HPDE6-E6E7 (cell line): ENCODE measurements at regions not wholly inside any gene's neighbourhood (a gene's known extent, or its start where the extent isn't known, plus 50 kb on each side); places are given as distances from the start of the nearest gene placed in this dataset.
"Not testable (repeated sequence)": the region's sequence is repeated elsewhere in the genome, so short reads cannot be mapped to it uniquely, and the experiment has no call there.

Source experiments
- DNase-seq: peaks from one replicate; pipeline ENCODE4 v3.0.0; 2011; ENCODE audit warnings: missing footprints; ENCODE audit errors: extremely low spot score

DNA sequence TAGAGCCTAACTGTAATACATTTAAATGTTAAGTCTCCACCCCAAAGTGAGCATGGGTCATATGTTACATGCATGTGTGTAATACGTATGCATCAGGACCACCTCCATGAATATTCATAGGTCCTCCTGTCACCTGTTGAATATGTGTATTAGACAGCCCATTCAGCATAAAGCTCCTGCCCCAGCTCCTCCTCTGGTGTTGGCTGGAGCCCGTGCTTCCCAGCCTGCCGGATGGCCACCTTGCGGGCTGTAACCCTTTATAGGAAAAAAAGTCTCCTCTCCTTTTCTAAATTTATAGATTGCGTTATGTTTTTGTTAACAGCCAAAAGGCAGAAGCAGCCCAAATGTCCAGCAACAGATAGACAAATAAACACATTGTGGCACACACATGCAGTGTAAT lies 299.5 kb downstream of the MED10 start:
- DNase-seq = no peak

GRCh38 chr5:6076341-6077239 lies 301.8 kb downstream of the MED10 start:
- no peak for DNase-seq

DNA sequence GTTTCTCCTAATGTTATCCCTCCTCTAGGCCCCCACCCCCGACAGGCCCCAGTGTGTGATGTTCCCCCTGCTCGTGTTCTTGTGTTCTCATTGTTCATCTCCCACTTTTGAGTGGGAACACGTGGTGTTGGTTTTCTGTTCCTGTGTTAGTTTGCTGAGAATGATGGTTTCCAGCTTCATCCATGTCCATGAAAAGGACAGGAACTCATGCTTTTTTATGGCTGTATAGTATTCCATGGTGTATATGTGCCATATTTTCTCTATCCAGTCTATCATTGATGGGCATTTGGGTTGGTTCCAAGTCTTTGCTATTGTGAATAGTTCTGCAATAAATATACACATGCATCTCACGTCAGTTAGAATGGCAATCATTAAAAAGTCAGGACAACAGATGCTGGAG lies 305.9 kb downstream of the MED10 start:
- not testable (repeated sequence) for DNase-seq

- DNase-seq = no peak
Measured at GRCh38 chr5:6069496-6070185, 308.7 kb downstream of the MED10 start.

GRCh38 chr5:6066016-6066415 lies 312.3 kb downstream of the MED10 start:
- no peak for DNase-seq

DNA sequence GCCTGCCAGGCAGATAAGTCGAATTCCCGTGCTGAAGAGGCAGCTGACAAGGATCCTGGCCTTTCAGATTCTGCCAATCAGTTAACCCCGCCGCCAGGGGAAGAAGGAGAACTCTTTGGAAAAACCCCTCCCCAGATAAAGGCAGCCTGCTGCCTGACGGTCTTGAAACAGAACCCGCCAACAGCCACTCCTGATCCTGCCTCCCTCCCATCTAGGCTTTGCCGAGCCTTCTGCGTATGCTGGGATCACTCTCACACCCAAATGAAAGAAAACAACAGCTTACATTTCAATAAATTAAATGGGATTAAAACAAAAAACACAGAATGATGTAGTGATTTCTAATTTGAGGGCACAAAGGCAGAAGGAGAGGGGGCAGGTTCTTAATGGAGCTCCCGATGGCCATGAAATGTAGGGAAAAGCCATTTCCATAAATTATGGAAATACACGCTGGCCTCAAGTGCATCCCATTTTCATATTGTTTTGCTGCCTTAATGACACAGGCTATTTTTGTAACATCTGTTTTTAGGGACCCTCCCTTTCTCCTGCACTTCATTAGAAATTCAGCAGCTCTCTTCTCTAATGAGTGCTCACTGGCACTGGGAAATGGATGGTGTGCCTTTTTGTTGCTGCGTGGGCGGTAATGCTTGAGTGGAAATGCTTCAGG lies 319.1 kb downstream of the MED10 start:
- no peak for DNase-seq

- no peak for DNase-seq
Measured at GRCh38 chr5:6058055-6058715, 320.2 kb downstream of the MED10 start.

DNA sequence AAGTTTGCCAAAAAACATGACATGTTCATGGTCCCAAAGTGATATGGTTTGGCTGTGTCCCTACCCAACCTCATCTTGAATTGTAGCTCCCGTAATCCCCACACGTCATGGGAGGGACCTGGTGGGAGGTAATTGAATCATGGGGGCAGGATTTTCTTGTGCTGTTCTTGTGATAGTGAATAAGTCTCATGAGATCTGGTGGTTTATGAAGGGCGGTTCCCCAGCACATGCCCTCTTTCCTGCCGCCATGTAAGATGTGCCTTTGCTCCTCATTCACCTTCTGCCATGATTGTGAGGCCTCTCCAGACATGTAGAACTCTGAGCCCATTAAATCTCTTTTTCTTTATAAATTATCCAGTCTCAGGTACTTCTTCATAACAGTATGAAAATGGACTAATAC lies 322.1 kb downstream of the MED10 start:
- DNase-seq = no peak

- no peak for DNase-seq
Measured at GRCh38 chr5:6049662-6050061, 328.7 kb downstream of the MED10 start.

- DNase-seq = no peak
Measured at GRCh38 chr5:6048746-6049145, 329.6 kb downstream of the MED10 start.

- no peak for DNase-seq
Measured at GRCh38 chr5:6046296-6046967, 331.9 kb downstream of the MED10 start.

DNA sequence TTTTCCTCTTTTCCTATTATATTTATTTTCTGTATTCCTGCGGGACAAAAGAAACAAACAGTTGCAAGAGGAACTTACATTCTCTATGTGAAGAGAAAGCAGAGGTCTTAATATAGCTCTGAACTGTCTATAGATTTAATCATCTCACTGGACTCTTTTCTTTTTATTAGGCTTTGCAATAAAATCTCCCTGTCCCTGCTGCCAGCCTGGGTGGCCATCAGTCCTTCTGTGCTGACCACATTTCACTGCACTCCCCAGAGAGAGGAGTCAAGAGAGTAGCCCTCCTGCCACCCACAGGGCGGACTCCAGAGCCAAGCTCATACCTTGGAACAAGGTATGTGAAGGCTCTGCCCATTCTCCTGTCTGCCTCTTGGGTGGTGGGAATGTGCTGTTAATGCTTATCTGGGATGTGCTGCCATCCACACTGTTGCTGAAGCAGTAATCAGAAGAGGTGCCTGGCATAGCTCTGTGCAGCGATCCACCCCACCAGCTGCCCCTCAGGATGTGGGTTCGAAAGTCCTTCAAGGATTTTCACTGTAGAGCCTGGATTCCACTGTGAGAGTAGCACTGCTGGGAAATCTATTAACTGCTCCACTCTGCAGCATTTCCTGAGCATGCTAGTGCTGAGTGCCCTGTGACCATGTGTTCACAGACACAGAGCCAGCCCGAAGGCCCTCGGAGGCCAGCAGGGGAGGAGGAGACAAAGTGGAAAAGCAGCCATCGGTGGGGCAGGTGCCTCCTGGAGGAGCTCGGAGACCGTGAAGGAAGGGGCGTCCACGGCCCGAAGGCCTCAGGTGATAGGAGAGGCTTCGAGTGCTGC lies 334.6 kb downstream of the MED10 start:
- no peak for DNase-seq

DNA sequence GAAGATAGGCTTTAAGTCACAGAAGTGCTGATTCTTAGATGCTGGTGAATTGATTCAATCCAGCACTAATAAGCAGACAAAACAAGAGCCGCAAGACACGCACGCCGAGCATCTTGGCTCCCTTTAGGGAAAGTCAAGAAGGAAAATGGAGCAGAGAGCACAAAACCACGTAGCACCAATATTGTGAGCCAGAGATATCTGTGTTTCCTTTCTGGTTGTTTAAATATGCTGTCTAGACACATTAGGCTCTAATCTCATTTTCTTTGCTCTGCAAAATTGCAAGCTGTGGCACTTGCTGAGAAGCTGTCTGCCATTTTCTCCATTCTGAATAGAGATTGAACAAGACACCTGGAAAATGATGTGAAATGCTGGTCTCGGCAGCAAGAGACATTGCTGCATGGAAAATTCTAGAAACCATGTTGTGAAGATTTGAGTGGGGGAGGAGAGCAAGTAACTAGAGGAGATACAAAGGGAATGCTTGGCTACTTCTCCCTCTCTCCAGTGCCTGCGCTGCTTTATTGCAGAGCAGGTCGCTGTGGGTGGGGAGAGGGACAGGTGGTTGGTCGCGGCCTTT lies 336.3 kb downstream of the MED10 start:
- no peak for DNase-seq

- DNase-seq = no peak
Measured at GRCh38 chr5:6039111-6039510, 339.2 kb downstream of the MED10 start.

GRCh38 chr5:6036006-6036405 lies 342.3 kb downstream of the MED10 start:
- no peak for DNase-seq

DNA sequence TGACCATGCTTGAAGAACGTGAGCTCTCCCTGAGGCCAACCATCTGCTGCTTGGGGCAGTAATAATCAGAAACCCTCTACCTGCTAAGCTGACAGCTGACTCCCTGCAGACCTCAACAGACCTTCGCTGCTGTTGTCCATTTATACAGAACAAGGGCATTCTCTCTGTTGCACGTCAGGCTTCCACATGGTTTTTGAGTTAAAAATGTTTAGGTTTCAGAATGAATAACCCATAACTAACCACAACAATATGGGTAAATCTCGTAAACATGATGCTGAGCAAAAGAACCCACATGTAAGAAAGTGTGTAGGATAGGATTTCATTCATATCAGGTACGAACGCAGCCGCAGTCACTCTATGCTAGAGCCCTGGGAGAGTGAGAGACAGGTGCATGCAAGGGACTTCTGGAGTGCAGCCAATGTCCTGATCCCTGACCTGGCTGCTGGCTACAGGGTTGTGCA lies 348.5 kb downstream of the MED10 start:
- no peak for DNase-seq

GRCh38 chr5:6026766-6027406 lies 351.5 kb downstream of the MED10 start:
- DNase-seq = no peak

DNA sequence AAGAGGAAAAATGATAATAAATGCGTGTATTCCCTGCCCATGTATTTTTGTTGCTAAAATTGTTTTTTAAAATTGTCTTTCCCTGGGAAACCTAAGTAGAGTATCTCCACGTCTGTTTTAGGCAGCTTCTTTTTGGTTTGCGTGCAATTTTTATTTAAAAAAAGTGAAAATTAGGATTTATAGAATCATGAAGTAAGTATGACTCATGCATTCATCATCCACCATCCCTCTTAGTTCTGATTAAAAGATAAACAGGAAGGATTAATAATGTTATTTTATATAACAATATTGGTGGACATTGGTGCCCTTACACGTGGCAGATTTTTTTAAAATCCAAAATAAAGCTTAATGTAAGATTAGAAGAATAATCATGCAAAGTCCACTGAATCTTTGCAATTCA lies 358.7 kb downstream of the MED10 start:
- DNase-seq = no peak

- no peak for DNase-seq
Measured at GRCh38 chr5:6013506-6013905, 364.8 kb downstream of the MED10 start.

DNA sequence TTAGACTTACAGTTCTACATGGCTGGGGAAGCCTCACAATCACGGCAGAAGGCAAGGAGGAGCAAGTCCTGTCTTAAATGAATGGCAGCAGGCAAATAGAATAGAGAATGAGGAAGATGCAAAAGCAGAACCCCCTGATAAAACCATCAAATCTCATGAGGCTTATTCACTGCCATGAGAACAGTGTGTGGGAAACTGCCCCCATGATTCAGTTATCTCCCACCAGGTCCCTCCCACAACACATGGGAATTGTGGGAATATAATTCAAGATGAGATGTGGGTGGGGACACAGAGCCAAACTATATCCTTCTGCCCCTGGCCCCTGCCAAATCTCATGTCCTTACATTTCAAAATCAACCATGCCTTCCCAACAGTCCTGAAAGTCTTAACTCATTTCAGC lies 367.1 kb downstream of the MED10 start:
- no peak for DNase-seq
